ENCODE measurements at regions not wholly inside any gene's neighbourhood (a gene's known extent, or its start where the extent isn't known, plus 50 kb on each side); places are given as distances from the start of the nearest gene placed in this dataset.

GRCh38 chr9:86512929-86513328 lies 158.7 kb upstream of the TUT7 start:
- Histone ChIP-seq H3K4me1 (ENCODE audit: low read depth) (no peaks in the 10 kb centered on the region), H3K9me3 (ENCODE audit: low read depth) (no peaks in the 10 kb centered on the region), H3K27me3 (no peaks in the 10 kb centered on the region), H3K27ac (no peak overlapping the region), H3K36me3 (no peaks in the 10 kb centered on the region), H3K4me3 (no peak overlapping the region)
- no peak for DNase-seq (ENCODE audit: low read depth in 1 of 2, low spot score in 1 of 2)
- TF ChIP-seq CTCF (IDR thresholded peaks at IDR 0.05; ENCODE audit: low read depth, low read length), result no peak

GRCh38 chr9:86511614-86512360 lies 157.6 kb upstream of the TUT7 start:
- no peak overlapping the region for H3K4me3 ChIP-seq
- no peak overlapping the region for H3K27ac ChIP-seq

GRCh38 chr9:86508208-86508903 lies 154.1 kb upstream of the TUT7 start:
- no peak overlapping the region for H3K4me3 ChIP-seq
- DNase-seq (ENCODE audit: low read depth in 1 of 2, low spot score in 1 of 2), result no peak
- no peaks in the 10 kb centered on the region for H3K9me3 ChIP-seq (ENCODE audit: low read depth)
- no peaks in the 10 kb centered on the region for H3K36me3 ChIP-seq
- TF ChIP-seq CTCF (IDR thresholded peaks at IDR 0.05; ENCODE audit: low read depth, low read length), result no peak
- H3K4me1 ChIP-seq (ENCODE audit: low read depth), result no peaks in the 10 kb centered on the region
- no peaks in the 10 kb centered on the region for H3K27me3 ChIP-seq
- no peak overlapping the region for H3K27ac ChIP-seq

More at GRCh38 chr9:86511614-86512360, 157.6 kb upstream of the TUT7 start:
- DNase-seq (ENCODE audit: low read depth in 1 of 2, low spot score in 1 of 2), result no peak
- TF ChIP-seq CTCF (IDR thresholded peaks at IDR 0.05; ENCODE audit: low read depth, low read length), result no peak
- no peaks in the 10 kb centered on the region for H3K9me3 ChIP-seq (ENCODE audit: low read depth)
- H3K27me3 ChIP-seq, result no peaks in the 10 kb centered on the region
- no peaks in the 10 kb centered on the region for H3K36me3 ChIP-seq
- no peaks in the 10 kb centered on the region for H3K4me1 ChIP-seq (ENCODE audit: low read depth)

- Histone ChIP-seq H3K27ac (peak overlapping the region; percentile 49), H3K27me3 (no peaks in the 10 kb centered on the region), H3K9me3 (ENCODE audit: low read depth) (no peaks in the 10 kb centered on the region), H3K4me3 (no peak overlapping the region), H3K4me1 (ENCODE audit: low read depth) (no peaks in the 10 kb centered on the region), H3K36me3 (no peaks in the 10 kb centered on the region)
- no peak for TF ChIP-seq CTCF (IDR thresholded peaks at IDR 0.05; ENCODE audit: low read depth, low read length)
- peak in 1 of 2 donors; percentile 21 for DNase-seq (ENCODE audit: low read depth in 1 of 2, low spot score in 1 of 2)
These were observed 153.0 kb upstream of the TUT7 start for GRCh38 chr9:86507212-86507630.

- DNase-seq (ENCODE audit: low read depth in 1 of 2, low spot score in 1 of 2), result no peak
- no peaks in the 10 kb centered on the region for H3K36me3 ChIP-seq
- H3K4me3 ChIP-seq, result no peak overlapping the region
- TF ChIP-seq CTCF (IDR thresholded peaks at IDR 0.05; ENCODE audit: low read depth, low read length), result no peak
- H3K4me1 ChIP-seq (ENCODE audit: low read depth), result no peaks in the 10 kb centered on the region
- H3K27me3 ChIP-seq, result no peaks in the 10 kb centered on the region
- H3K9me3 ChIP-seq (ENCODE audit: low read depth), result no peaks in the 10 kb centered on the region
- no peak overlapping the region for H3K27ac ChIP-seq
These were observed 149.7 kb upstream of the TUT7 start for GRCh38 chr9:86503942-86504341.
